ENCODE measurements at regions not wholly inside any gene's neighbourhood (a gene's known extent, or its start where the extent isn't known, plus 50 kb on each side); places are given as distances from the start of the nearest gene placed in this dataset.

- peak overlapping the region; percentile 27 for H3K27ac ChIP-seq
- H3K36me3 ChIP-seq (ENCODE audit: insufficient read depth, low read length): no peaks in the 10 kb centered on the region
- no peaks in the 10 kb centered on the region for H3K9me3 ChIP-seq (ENCODE audit: low read depth, low read length)
- H3K9ac ChIP-seq (ENCODE audit: insufficient read length): no peak overlapping the region
- H3K4me3 ChIP-seq: no peak overlapping the region
- no peak for DNase-seq (ENCODE audit: low read depth, low spot score)
- no peak for TF ChIP-seq FOXP2 (optimal IDR thresholded peaks at IDR 0.05; ENCODE audit: control extremely low read depth, extremely low read length, insufficient read depth)
- no peak for TF ChIP-seq EZH2 (IDR thresholded peaks at IDR 0.05)
- TF ChIP-seq POLR2AphosphoS5 (IDR thresholded peaks at IDR 0.05; ENCODE audit: borderline replicate concordance, low read depth, low read length): no peak
Measured at GRCh38 chr5:41637869-41638268, 127.5 kb upstream of the PLCXD3 start.

GRCh38 chr5:41637424-41637823, 127.0 kb upstream of the PLCXD3 start:
- H3K36me3 ChIP-seq (ENCODE audit: insufficient read depth, low read length): no peaks in the 10 kb centered on the region
- no peak overlapping the region for H3K9ac ChIP-seq (ENCODE audit: insufficient read length)
- TF ChIP-seq FOXP2 (optimal IDR thresholded peaks at IDR 0.05; ENCODE audit: control extremely low read depth, extremely low read length, insufficient read depth) (no peak), EZH2 (IDR thresholded peaks at IDR 0.05) (no peak), POLR2AphosphoS5 (IDR thresholded peaks at IDR 0.05; ENCODE audit: borderline replicate concordance, low read depth, low read length) (no peak)
- DNase-seq (ENCODE audit: low read depth, low spot score): no peak
- peak overlapping the region; percentile 27 for H3K27ac ChIP-seq
- H3K9me3 ChIP-seq (ENCODE audit: low read depth, low read length): no peaks in the 10 kb centered on the region
- H3K4me3 ChIP-seq: no peak overlapping the region

GRCh38 chr5:41636605-41637004, 126.2 kb upstream of the PLCXD3 start:
- H3K4me3 ChIP-seq: no peak overlapping the region
- peak; percentile 37 for DNase-seq (ENCODE audit: low read depth, low spot score)
- no peak overlapping the region; the same call in 1 of the 2 replicates for H3K27ac ChIP-seq
- H3K9ac ChIP-seq (ENCODE audit: insufficient read length): no peak overlapping the region
- no peaks in the 10 kb centered on the region for H3K36me3 ChIP-seq (ENCODE audit: insufficient read depth, low read length)
- no peaks in the 10 kb centered on the region for H3K9me3 ChIP-seq (ENCODE audit: low read depth, low read length)
- TF ChIP-seq FOXP2 (optimal IDR thresholded peaks at IDR 0.05; ENCODE audit: control extremely low read depth, extremely low read length, insufficient read depth) (no peak), POLR2AphosphoS5 (IDR thresholded peaks at IDR 0.05; ENCODE audit: borderline replicate concordance, low read depth, low read length) (no peak), EZH2 (IDR thresholded peaks at IDR 0.05) (no peak)

GRCh38 chr5:41629897-41630296, 119.5 kb upstream of the PLCXD3 start:
- Histone ChIP-seq H3K9ac (ENCODE audit: insufficient read length) (no peak overlapping the region), H3K27ac (no peak overlapping the region), H3K36me3 (ENCODE audit: insufficient read depth, low read length) (no peaks in the 10 kb centered on the region), H3K4me3 (no peak overlapping the region), H3K9me3 (ENCODE audit: low read depth, low read length) (no peaks in the 10 kb centered on the region)
- DNase-seq (ENCODE audit: low read depth, low spot score): no peak
- TF ChIP-seq EZH2 (IDR thresholded peaks at IDR 0.05) (no peak), FOXP2 (optimal IDR thresholded peaks at IDR 0.05; ENCODE audit: control extremely low read depth, extremely low read length, insufficient read depth) (no peak), POLR2AphosphoS5 (IDR thresholded peaks at IDR 0.05; ENCODE audit: borderline replicate concordance, low read depth, low read length) (no peak)

GRCh38 chr5:41625571-41625970, 115.2 kb upstream of the PLCXD3 start:
- TF ChIP-seq EZH2 (IDR thresholded peaks at IDR 0.05): no peak
- TF ChIP-seq POLR2AphosphoS5 (IDR thresholded peaks at IDR 0.05; ENCODE audit: borderline replicate concordance, low read depth, low read length): no peak
- TF ChIP-seq FOXP2 (optimal IDR thresholded peaks at IDR 0.05; ENCODE audit: control extremely low read depth, extremely low read length, insufficient read depth): no peak
- H3K27ac ChIP-seq: no peak overlapping the region
- no peaks in the 10 kb centered on the region for H3K9me3 ChIP-seq (ENCODE audit: low read depth, low read length)
- no peaks in the 10 kb centered on the region for H3K36me3 ChIP-seq (ENCODE audit: insufficient read depth, low read length)
- no peak overlapping the region for H3K4me3 ChIP-seq
- no peak overlapping the region for H3K9ac ChIP-seq (ENCODE audit: insufficient read length)
- no peak for DNase-seq (ENCODE audit: low read depth, low spot score)

- Histone ChIP-seq H3K9me3 (ENCODE audit: low read depth, low read length) (no peaks in the 10 kb centered on the region), H3K4me3 (no peak overlapping the region), H3K36me3 (ENCODE audit: insufficient read depth, low read length) (no peaks in the 10 kb centered on the region), H3K27ac (no peak overlapping the region), H3K9ac (ENCODE audit: insufficient read length) (no peak overlapping the region)
- no peak for DNase-seq (ENCODE audit: low read depth, low spot score)
- TF ChIP-seq FOXP2 (optimal IDR thresholded peaks at IDR 0.05; ENCODE audit: control extremely low read depth, extremely low read length, insufficient read depth) (no peak), POLR2AphosphoS5 (IDR thresholded peaks at IDR 0.05; ENCODE audit: borderline replicate concordance, low read depth, low read length) (no peak)
Measured at GRCh38 chr5:41621420-41621819, 111.0 kb upstream of the PLCXD3 start.

- H3K36me3 ChIP-seq (ENCODE audit: insufficient read depth, low read length): no peaks in the 10 kb centered on the region
- H3K9ac ChIP-seq (ENCODE audit: insufficient read length): no peak overlapping the region
- DNase-seq (ENCODE audit: low read depth, low spot score): no peak
- TF ChIP-seq FOXP2 (optimal IDR thresholded peaks at IDR 0.05; ENCODE audit: control extremely low read depth, extremely low read length, insufficient read depth) (no peak), EZH2 (IDR thresholded peaks at IDR 0.05) (no peak), POLR2AphosphoS5 (IDR thresholded peaks at IDR 0.05; ENCODE audit: borderline replicate concordance, low read depth, low read length) (no peak)
- no peaks in the 10 kb centered on the region for H3K9me3 ChIP-seq (ENCODE audit: low read depth, low read length)
- no peak overlapping the region for H3K4me3 ChIP-seq
- no peak overlapping the region for H3K27ac ChIP-seq
Measured at GRCh38 chr5:41617843-41618515, 107.6 kb upstream of the PLCXD3 start.

GRCh38 chr5:41610386-41610785, 100.0 kb upstream of the PLCXD3 start:
- Histone ChIP-seq H3K9me3 (ENCODE audit: low read depth, low read length) (no peaks in the 10 kb centered on the region), H3K36me3 (ENCODE audit: insufficient read depth, low read length) (no peaks in the 10 kb centered on the region), H3K4me3 (no peak overlapping the region), H3K27ac (no peak overlapping the region), H3K9ac (ENCODE audit: insufficient read length) (no peak overlapping the region)
- DNase-seq (ENCODE audit: low read depth, low spot score): no peak
- no peak for TF ChIP-seq POLR2AphosphoS5 (IDR thresholded peaks at IDR 0.05; ENCODE audit: borderline replicate concordance, low read depth, low read length)
- no peak for TF ChIP-seq EZH2 (IDR thresholded peaks at IDR 0.05)
- no peak for TF ChIP-seq FOXP2 (optimal IDR thresholded peaks at IDR 0.05; ENCODE audit: control extremely low read depth, extremely low read length, insufficient read depth)

- no peak for DNase-seq (ENCODE audit: low read depth, low spot score)
- H3K9ac ChIP-seq (ENCODE audit: insufficient read length): no peak overlapping the region
- no peaks in the 10 kb centered on the region for H3K36me3 ChIP-seq (ENCODE audit: insufficient read depth, low read length)
- no peaks in the 10 kb centered on the region for H3K9me3 ChIP-seq (ENCODE audit: low read depth, low read length)
- no peak for TF ChIP-seq POLR2AphosphoS5 (IDR thresholded peaks at IDR 0.05; ENCODE audit: borderline replicate concordance, low read depth, low read length)
- no peak for TF ChIP-seq FOXP2 (optimal IDR thresholded peaks at IDR 0.05; ENCODE audit: control extremely low read depth, extremely low read length, insufficient read depth)
- no peak for TF ChIP-seq EZH2 (IDR thresholded peaks at IDR 0.05)
- H3K4me3 ChIP-seq: no peak overlapping the region
- H3K27ac ChIP-seq: no peak overlapping the region
Measured at GRCh38 chr5:41600731-41601130, 90.3 kb upstream of the PLCXD3 start.
